ENCODE measurements at regions not wholly inside any gene's neighbourhood (a gene's known extent, or its start where the extent isn't known, plus 50 kb on each side); places are given as distances from the start of the nearest gene placed in this dataset.

DNA sequence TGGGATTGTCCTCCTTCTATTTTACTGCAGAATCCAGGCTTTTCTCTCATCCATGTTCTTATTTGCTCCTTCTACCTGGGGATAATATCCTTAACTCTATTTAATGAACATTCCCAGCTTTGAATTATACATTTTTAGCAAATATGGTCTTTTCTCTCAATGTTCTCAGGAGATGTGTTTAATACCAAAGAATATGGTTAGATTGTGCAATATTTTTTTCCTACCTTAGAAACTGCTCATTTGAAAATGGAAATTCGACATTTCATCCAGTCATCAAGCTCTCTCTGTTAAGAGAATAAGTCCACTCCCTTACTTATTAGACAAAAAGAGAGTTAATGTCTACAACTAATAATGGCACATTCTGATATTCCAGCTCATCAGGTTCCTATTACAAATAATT lies 160.4 kb upstream of the GULP1 start:
- intact Hi-C loops (cut with DNase I), result no loop called here
- no peak for DNase-seq (ENCODE audit: missing footprints)
- ATAC-seq, result no peak

DNA sequence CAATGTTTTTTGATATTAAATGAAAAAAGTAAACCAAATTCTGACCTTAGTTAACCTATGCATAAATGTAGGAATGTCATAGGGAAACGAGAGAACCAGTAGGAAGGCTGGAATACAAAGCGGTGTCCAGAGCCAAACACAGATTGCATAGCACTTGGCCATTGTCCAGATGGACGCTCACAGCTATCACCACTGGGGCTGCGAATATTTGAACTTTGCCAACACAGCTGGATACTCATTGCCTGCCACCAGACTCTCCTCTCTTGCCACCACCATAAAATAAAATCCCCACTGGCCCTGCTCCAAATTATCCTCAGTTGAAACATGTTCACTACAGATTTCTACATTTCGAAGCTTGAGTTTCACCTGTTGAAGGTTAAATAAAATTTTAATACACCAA lies 159.3 kb upstream of the GULP1 start:
- DNase-seq (ENCODE audit: missing footprints) (peak; percentile 67), ATAC-seq (peak; percentile 97)
- intact Hi-C loops (cut with DNase I), result no loop called here

DNA sequence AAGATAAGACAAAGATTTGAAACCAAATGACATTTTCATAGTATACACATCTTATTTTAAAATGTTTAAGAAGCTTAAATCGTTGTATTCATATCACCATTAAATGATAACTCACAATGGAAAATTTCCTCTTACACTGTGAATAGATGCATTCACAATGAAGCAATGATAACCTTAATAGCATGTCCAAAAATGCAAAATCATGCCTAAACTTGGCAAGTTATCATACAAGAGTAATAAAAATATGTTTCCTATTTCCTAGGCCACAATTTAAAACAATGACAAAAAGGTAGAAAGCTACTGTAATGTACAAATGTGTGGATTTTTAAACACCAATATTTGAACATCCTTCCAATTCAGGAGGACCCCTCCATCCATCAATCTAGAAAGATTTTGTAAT lies 157.4 kb upstream of the GULP1 start:
- ATAC-seq (no peak), DNase-seq (ENCODE audit: missing footprints) (no peak)
- intact Hi-C loops (cut with DNase I), result no loop called here

DNA sequence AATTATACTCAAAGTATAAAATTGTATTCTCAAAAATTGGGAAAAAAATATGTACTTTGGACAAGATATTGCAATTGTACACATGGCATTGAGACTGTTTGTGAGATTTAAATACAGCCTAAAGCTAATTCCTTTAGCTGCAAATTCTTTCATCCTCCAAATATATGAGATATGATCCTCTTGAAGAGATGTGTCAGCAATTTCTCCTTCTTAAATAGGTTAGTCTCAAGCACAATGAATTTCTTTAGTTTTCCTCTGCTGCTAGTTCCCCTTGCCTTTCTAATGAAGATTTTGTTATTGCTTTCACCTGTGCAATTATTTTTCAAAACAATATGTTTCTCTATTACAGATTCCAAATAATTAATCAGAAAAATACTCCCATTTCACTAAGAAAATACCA lies 153.4 kb upstream of the GULP1 start:
- DNase-seq (ENCODE audit: missing footprints) (no peak), ATAC-seq (no peak)
- intact Hi-C loops (cut with DNase I), result no loop called here

DNA sequence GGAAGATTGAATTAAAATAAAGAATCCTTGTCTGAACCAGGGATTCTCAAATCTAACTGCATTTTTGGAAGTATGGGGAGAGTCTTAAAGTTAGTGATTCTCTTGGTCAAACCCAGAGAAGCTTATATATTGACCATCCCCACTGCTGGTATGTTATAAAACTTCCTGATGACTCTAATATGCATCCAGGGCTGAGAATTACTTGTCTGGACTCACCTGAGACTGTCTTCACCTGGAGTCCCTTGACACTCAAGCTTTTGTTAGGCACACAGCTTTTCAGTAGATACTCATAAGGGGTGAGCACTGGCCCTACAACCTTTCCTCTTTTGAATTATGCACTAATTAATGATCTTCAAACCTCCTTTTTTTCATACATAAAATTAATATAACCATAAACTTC lies 149.6 kb upstream of the GULP1 start:
- DNase-seq (ENCODE audit: missing footprints), result no peak
- intact Hi-C loops (cut with DNase I), result no loop called here
- ATAC-seq, result no peak

DNA sequence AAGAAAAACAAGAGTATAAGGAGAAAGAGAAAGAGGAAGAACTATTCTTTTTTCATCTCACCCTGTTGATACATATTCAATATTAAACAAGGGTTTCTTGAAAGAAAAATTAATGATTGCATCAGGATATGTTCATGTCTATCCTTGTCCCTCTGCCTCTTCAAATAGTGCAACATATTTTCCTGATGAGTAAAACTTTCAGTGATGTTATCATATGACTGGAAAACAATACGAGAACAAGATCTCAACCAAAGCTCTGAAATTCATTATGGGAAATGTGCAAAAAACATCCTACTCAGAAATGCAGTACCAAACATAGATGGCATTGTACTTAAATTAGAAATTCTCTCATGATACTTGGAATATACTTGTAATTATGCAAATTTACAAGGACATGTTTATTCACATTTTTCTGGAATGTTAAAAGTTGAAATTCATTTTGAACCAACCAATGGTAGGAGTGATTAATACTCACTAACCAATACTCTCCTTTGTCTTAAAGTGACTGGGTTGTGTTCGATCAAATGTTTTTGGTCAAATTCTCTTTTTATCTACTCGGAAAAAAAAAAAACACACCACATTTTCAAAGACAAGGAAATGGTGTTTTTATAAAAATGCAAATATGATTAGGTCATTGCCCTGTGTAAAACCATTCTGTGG lies 148.9 kb upstream of the GULP1 start:
- no peak for ATAC-seq
- intact Hi-C loops (cut with DNase I), result no loop called here
- DNase-seq (ENCODE audit: missing footprints), result no peak

DNA sequence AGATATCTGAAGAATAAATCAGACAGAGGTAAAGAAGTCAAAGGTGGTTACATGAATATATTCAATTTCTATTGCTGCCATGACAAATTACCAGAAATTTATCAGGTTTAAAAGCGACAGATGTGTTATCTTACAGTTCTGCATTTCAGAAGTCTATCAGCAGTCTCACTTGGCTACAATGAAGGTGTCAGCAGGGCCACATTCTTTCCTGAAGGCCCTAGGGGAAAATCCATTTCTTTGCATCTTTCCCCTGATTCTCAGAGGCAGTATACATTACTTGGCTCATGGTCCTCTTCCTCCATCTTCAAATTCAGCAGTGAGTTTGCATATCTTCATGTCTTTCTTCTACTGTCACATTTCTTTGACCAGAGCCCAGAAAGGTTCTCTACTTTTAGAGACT lies 145.8 kb upstream of the GULP1 start:
- no peak for ATAC-seq
- intact Hi-C loops (cut with DNase I), result no loop called here
- no peak for DNase-seq (ENCODE audit: missing footprints)

DNA sequence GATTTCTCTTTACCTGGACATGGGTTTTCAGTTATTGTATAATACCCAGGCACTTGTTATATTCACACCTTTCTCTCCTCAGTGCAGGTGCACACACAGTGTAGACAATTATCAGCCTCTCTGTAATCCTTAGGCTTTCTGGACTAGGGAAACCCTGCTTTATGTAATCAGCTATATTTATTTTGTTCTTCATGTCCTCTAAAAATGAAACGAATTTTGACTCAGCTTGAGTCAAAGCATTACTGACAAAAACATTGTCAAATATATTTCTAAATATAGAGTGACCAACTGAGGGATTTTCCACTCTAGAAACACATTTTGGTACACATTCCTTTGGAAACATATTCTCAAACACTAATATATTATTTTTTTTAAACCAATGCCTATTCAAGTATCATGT lies 144.8 kb upstream of the GULP1 start:
- DNase-seq (ENCODE audit: missing footprints) (no peak), ATAC-seq (no peak)
- intact Hi-C loops (cut with DNase I), result no loop called here

DNA sequence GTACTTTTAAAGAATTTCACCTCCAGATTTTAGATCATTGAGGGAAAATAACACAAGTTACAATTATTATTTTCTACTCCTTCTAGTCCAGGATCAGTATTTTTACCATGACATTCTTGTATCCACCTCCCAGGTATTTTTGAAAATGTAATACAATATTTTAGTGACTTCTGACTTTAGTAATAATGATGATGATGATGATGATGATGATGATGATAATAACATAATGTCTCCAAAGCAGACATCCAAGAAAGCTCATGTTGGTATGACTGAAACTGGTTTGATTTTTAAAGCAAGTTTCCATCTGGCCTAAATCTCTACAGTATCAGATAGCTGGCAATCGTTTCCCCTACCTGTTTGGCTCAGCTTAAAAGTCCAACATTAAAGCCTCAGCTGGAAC lies 140.0 kb upstream of the GULP1 start:
- no peak for DNase-seq (ENCODE audit: missing footprints)
- ATAC-seq, result no peak
- intact Hi-C loops (cut with DNase I), result no loop called here

DNA sequence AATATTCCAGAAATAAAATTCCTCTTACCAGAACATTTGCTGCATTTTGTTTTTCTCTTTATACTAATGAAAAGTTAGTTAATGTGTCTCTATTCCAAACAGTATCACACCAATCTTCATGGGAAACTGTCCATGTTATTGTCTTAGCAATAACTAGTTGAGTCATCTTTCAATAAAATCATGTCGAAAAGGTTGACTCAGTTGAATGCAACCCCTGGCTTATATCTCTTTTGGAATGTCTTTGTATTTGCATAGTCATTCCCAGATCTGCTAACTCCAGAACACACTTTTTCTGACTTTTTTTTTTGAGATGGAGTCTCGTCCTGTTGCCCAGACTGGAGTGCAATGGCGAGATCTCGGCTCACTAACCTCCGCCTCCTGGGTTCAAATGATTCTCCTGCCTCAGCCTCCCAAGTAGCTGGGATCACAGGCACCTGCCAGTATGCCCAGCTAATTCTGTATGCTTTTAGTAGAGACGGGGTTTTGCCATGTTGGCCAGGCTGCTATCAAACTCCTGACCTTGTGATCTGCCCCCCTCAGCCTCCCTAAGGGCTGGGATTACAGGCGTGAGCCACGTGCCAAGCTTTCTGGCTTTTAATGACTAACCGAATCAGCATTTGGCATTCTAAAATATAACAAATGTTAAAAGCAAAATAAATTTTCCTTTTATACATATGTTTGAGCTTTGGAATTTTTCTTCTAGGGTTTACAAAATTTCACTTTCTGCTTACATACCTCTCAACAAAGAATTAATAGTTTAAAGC lies 133.2 kb upstream of the GULP1 start:
- ATAC-seq, result no peak
- intact Hi-C loops (cut with DNase I), result no loop called here

DNA sequence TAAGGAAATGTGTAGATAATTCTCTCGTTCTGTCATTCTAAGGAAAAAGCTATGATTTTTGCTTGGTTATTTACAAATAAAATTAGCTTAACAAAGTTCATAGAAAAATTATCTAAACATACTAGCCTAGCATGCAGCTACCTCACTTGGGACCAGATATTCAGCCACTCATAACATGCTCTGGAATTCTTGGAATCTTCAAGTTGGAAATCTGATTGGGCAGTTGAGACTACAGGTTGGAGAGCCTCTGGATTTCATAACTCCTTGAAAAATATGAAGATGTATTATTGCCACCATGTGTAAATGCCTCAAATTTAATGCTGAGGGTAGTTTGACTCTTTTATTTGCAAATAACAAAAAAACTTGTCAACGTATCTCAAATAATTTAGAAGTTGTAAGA lies 132.2 kb upstream of the GULP1 start:
- no peak for ATAC-seq
- intact Hi-C loops (cut with DNase I), result no loop called here

More for the DNA sequence above, 133.2 kb upstream of the GULP1 start:
- no peak for DNase-seq (ENCODE audit: missing footprints)

DNA sequence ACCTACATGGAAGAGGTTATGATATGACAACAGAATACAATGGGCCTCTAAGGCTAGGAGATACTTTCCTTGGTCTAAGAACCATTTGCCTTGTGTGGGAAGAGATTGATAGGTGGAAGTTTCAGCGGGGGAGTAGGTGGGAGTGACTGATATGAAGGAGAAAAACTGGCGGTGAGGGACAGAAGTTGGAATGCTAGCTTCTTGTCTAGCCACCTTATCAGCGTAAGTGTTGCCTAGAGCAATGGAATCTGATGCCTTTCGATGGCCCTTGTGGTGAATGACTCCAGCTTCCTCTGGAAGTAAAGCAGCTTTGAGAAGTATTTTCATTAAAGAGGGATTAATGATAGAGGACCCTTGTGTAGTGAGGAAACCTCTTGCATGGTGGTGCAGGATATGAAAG lies 121.3 kb upstream of the GULP1 start:
- no peak for ATAC-seq
- intact Hi-C loops (cut with DNase I), result no loop called here
- DNase-seq (ENCODE audit: missing footprints), result no peak

More for the DNA sequence above, 132.2 kb upstream of the GULP1 start:
- DNase-seq (ENCODE audit: missing footprints), result no peak

DNA sequence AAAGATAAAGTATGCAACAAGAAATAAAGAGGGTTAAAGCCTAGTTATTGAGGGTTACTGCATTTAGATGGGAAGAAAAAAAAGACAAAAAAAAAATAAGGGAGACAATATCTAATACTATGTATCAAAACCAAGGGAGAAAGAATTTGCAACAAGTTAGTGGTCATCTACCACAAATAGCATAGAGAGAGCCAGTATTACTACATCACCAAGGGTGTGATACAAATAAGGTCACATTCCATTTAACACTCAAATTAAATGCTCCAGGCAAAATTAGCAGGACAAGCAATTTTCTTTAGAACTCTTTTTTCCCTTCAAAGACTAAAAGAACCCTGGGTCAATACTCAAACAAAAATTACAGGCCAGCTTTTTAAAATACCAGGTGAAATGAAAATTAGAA lies 115.1 kb upstream of the GULP1 start:
- intact Hi-C loops (cut with DNase I), result no loop called here
- ATAC-seq, result no peak
- DNase-seq (ENCODE audit: missing footprints), result no peak

DNA sequence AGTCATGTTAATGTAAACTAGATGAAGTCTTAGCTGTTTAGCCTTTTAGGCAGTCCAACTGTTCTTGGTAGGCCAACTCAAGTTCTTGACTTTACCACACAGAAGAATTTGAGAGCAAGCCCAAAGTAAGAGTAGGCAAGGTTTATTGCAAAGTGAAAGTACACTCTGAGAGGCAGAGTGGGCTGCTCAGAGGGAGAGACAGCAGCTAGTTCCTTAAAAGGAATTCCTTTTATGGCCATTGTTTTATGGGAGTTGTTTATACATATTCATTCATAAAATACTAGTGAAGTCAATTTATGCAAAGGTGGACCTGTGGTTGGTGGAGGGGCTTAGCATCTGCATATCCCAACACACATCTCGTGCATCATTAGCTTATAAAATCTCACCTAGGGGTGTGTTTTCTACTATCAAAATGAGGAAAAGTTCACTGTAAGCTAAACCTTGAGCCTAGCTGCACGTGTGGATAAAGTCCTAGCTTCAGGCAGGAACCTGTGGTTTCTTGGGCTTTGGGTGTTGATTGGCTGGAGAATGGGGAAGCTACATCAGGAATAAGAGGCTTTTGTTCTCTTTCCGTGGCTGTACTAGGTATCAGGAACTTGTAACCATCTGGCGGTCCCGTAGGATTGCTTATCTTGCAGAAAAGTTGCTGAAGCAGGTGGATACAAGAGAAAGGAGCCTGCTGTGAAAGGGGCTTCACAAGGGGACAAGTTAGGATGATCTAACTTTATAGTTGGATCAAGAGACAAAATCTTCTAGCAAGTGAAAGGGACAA lies 110.4 kb upstream of the GULP1 start:
- no peak for DNase-seq (ENCODE audit: missing footprints)
- ATAC-seq, result no peak
- intact Hi-C loops (cut with DNase I), result no loop called here

DNA sequence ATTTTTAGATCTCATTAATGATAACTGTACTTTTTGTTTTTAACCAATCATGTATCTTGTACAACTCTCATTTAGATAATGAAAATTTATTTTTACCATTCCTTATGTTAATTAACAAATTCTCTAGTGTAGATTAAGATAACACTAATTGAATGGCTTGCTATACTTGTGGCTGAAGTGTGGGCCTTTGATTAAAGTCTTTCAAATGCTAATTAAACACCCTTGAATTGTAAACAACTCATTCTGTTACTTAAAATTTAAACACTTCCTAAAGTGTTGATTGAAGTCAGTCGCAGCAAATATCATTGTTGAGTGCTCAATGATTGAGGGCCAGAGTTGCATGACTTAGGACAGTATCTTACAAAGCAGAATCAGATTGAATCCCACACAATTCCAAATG lies 109.8 kb upstream of the GULP1 start:
- ATAC-seq (no peak), DNase-seq (ENCODE audit: missing footprints) (no peak)
- intact Hi-C loops (cut with DNase I), result no loop called here

DNA sequence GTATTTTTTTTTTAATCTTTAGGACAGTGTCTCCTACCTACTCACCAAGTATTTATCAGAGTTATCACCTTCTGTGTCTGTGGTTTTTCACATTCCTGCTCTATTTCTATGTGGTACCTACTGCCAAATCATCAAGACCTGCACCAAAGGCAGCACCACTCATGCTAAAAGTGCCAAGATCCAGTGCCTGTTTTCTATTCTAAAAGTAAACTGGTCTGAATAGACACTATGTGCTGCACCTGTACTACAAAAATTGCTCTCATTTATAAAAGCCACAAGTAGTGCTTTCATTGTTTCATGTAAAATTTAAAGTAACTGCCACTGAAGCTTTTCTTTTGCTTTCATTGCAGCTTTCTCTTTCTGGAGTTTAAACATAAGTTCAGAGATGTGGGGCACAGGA lies 103.9 kb upstream of the GULP1 start:
- DNase-seq (ENCODE audit: missing footprints) (no peak), ATAC-seq (no peak)
- intact Hi-C loops (cut with DNase I), result no loop called here

DNA sequence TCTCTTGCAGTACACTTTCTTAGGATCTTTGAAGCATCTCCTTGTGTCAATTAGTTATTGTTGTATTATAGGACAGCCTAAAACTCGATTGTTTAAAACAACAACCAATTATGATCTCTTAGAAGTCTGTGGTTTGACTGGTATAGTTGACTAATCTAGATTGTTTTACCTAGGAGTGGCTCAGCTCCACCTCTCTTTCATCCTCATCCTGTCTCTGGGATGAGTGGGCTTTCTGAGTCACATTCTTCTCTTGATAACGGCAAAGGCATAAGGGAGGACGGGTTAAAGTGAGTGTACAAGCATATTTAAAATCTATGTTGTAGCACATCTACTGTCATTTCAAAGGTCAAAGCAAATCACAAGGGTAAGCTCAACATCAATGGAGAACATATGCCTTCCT lies 102.3 kb upstream of the GULP1 start:
- DNase-seq (ENCODE audit: missing footprints) (no peak), ATAC-seq (no peak)
- intact Hi-C loops (cut with DNase I), result no loop called here

DNA sequence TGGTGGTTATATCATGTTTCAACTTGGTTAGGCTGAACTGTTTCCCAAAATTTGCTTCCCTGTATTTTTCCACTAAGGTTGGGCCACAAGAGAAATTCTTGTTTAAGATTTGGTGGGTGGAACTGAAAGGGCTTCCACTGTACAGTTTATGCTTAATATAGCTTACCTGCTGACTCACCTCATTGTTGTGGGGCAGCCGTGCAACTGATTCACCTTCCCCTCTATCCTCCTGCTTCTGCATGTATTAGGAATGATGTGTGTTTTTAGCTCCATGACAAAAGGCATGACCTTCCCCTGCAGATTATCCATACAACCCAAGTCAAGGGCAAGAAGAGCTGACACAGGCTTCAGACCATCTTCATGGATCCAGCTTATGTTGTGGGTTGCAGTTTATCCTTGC lies 98.4 kb upstream of the GULP1 start:
- no peak for ATAC-seq
- intact Hi-C loops (cut with DNase I), result no loop called here
- DNase-seq (ENCODE audit: missing footprints), result no peak

DNA sequence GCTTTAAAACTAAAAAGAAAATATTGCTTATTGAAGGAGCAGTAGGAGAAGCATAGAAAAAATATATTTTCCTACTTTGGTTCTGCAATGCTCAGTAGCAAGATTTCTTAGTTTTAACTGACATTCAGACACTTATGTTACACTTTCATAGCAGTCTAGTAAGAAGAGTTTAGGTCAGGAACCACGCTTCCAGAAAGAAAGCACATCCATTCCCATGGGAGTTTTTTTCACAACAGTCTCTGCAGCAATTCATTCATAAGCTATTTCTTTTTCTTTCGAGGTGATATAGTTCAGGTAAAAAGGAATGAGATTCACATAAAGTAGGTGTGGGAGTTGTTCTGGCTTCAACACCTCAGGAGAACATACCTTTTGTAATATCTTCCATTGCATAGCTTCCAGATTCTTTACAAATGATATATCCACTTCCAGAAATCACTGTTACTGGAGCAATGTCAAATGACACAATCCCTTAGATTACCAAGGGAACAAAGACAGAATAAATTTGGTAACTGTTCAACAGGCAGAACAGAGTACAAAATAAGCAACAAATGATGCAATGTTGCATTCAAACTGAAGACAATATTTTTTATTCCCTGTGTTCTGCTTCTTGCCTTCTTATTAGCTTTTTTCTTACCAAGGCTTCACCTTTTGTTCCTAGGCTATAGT lies 95.2 kb upstream of the GULP1 start:
- ATAC-seq (peak; percentile 80), DNase-seq (ENCODE audit: missing footprints) (no peak)
- intact Hi-C loops (cut with DNase I), result no loop called here

DNA sequence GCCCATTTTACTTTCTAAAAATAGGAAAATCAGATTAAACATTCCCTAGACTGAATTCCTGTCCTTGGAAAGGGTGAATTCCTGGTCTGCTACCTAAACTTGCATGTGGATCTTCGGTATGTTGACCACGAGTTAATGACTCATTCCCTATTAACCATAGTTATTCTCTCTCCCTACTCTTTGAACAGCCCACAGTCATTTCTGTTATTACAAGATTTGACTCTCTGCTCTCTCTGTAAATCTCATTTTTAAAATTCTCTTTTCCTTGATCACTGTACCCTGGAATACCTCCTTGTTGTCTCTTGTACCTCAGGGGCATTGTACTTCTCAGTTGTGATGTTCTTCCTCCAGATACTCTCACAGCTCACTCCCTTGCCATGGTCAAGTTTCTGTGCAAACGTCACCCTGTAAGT lies 92.0 kb upstream of the GULP1 start:
- ATAC-seq (no peak), DNase-seq (ENCODE audit: missing footprints) (no peak)
- intact Hi-C loops (cut with DNase I), result no loop called here

All from Right ventricle myocardium inferior (tissue), 1 donor.